ENCODE measurements at regions not wholly inside any gene's neighbourhood (a gene's known extent, or its start where the extent isn't known, plus 50 kb on each side); places are given as distances from the start of the nearest gene placed in this dataset.
"Not testable (repeated sequence)": the region's sequence is repeated elsewhere in the genome, so short reads cannot be mapped to it uniquely, and the experiment has no call there.

- in situ Hi-C loops (cut with HindIII; ENCODE audit: low pct_ligation_motif_present, low pct_unique_long_range_greater_than_20kb, low sequenced_read_pairs), result no loop called here
- DNase-seq, result peak; percentile 4
Measured at GRCh38 chrX:79524642-79525041, 157.5 kb upstream of the ITM2A start.

DNA sequence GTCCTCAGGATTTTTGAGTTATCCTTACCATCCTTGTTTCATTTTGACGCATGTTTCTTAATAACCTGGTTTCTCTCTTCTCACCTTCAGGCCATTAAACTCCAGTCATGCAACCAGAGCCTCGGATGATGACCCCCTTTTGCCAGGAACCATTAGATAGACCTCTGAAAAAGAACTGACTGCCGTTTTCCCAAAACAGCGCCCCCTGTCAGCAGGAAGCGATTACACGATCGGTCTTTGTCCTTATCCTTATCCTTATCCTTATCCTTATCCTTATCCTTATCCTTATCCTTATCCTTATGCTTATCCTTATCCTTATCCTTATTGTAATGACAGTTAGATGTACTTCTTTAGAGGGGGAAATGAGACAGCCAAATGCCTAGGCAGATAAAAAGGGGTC is 148.4 kb upstream of the ITM2A start:
- no peak for DNase-seq
- in situ Hi-C loops (cut with HindIII; ENCODE audit: low pct_ligation_motif_present, low pct_unique_long_range_greater_than_20kb, low sequenced_read_pairs), result no loop called here

DNA sequence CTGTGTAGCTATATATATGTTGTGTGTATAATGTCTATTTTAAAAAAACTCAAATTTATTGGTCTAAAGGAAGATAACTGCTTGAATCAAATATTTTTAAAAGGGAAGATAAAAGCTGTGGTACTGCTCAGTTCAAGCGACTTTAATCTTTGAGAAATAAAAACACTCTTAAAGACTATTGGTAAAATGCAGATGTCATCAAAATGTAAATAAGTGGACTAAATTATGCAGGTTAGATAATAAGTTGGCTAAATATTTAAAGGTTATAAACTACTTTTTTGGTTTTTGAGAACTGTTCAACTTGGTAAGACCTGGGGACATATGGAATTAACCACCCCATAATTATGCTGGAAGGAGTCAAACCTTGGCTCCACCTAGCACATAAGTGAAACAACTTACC is 144.7 kb upstream of the ITM2A start:
- in situ Hi-C loops (cut with HindIII; ENCODE audit: low pct_ligation_motif_present, low pct_unique_long_range_greater_than_20kb, low sequenced_read_pairs), result no loop called here
- DNase-seq, result no peak

DNA sequence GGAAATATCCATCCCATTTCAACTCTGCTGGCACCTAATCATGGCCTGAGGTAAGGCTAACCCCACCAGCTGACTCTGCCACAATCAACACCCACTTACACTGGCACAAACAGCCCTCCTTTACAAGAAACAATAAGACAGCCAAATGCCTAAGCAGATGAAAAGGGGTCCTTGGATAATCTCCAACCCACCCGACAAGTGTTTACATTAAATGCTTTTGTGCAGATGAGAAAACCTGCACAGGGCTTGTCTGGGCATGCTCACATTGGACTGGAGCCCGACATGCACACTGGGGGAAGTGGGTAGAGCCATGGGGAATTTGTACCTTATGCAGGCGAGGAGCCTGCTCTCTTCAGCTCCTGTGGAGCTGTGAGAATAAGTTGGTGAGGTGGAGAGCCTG is 138.9 kb upstream of the ITM2A start:
- in situ Hi-C loops (cut with HindIII; ENCODE audit: low pct_ligation_motif_present, low pct_unique_long_range_greater_than_20kb, low sequenced_read_pairs), result no loop called here
- no peak for DNase-seq

GRCh38 chrX:79482686-79483085 is 115.6 kb upstream of the ITM2A start:
- in situ Hi-C loops (cut with HindIII; ENCODE audit: low pct_ligation_motif_present, low pct_unique_long_range_greater_than_20kb, low sequenced_read_pairs), result no loop called here
- no peak for DNase-seq

GRCh38 chrX:79477691-79478090 is 110.6 kb upstream of the ITM2A start:
- in situ Hi-C loops (cut with HindIII; ENCODE audit: low pct_ligation_motif_present, low pct_unique_long_range_greater_than_20kb, low sequenced_read_pairs), result no loop called here
- peak; percentile 5 for DNase-seq

DNA sequence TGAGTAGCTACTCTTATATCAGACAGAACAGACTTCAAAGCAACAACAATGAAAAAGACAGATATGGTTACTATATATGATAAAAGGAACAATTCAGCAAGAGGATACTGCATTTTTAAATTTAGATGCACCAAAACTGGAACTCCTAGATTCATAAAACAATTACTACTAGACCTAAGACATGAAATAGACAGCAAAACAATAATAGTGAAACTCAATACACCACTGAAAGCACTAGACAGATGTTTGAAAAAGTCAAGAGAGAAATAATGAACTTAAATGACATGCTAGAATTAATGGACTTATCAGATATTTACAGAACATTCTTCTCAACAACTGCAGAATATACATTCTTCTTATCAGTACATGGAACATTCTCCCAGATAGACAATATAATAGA is 99.5 kb upstream of the ITM2A start:
- DNase-seq, result no peak
- in situ Hi-C loops (cut with HindIII; ENCODE audit: low pct_ligation_motif_present, low pct_unique_long_range_greater_than_20kb, low sequenced_read_pairs), result no loop called here

- no peak for DNase-seq
- in situ Hi-C loops (cut with HindIII; ENCODE audit: low pct_ligation_motif_present, low pct_unique_long_range_greater_than_20kb, low sequenced_read_pairs), result no loop called here
Measured at GRCh38 chrX:79462458-79462857, 95.3 kb upstream of the ITM2A start.

DNA sequence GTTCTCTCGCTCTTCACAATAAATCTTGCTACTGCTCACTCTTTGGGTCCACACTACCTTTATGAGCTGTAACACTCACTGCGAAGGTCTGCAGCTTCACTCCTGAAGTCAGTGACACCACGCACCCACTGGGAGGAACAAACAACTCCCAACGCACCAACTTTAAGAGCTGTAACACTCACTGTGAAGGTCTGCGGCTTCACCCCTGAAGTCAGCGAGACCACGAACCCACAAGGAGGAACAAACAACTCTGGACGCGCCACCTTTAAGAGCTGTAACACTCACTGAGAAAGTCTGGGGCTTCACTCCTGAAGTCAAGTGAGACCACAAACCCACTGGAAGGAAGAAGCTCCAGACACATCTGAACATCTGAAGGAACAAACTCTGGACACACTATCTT is 89.5 kb upstream of the ITM2A start:
- in situ Hi-C loops (cut with HindIII; ENCODE audit: low pct_ligation_motif_present, low pct_unique_long_range_greater_than_20kb, low sequenced_read_pairs), result not testable (repeated sequence)

DNA sequence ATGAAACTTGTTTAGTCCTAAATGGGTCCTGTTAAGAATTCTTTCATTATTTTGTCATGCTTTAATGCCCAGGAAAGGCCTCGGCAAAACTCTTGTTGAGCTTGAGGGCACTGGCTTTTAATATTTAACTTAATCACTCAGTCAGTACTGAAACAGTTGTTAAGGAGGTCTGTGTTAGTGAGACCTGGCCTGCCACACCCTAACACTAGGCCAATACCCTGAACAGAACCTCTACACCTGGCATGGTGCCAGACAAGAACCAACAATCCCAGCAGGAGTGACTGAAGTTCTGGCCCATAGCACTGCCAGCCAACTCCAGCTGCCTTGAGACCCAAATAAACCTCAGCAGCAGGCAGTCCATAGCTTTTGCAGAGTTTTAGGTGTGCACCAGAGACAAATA is 85.7 kb upstream of the ITM2A start:
- in situ Hi-C loops (cut with HindIII; ENCODE audit: low pct_ligation_motif_present, low pct_unique_long_range_greater_than_20kb, low sequenced_read_pairs), result no loop called here

More for the DNA sequence above, 89.5 kb upstream of the ITM2A start:
- not testable (repeated sequence) for DNase-seq

DNA sequence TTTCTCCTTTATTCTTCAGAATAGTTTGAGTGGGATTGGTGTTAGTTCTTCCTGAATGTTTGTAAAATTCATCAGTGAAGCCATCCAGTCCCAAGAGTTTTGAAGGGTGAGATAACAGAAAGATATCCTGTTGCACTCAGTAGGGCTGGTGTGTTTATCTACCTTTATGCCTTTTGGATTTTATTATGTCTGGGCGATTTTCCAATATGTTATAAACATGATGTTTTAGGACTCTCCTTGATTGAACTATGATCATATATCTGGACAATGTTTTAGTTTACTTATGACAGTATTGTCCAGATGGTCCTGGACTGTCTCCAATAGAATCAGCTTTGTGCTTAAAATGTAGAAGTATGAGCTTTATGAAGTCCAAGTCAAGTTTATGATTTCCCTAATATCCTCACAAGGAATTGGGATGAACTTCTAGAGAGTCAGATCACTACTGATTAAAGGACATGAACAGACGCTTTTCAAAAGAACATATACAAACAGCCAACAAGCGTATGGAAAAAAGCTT is 77.6 kb upstream of the ITM2A start:
- in situ Hi-C loops (cut with HindIII; ENCODE audit: low pct_ligation_motif_present, low pct_unique_long_range_greater_than_20kb, low sequenced_read_pairs), result no loop called here
- DNase-seq, result no peak

More for the DNA sequence above, 85.7 kb upstream of the ITM2A start:
- no peak for DNase-seq

- DNase-seq, result no peak
- in situ Hi-C loops (cut with HindIII; ENCODE audit: low pct_ligation_motif_present, low pct_unique_long_range_greater_than_20kb, low sequenced_read_pairs), result no loop called here
Measured at GRCh38 chrX:79443121-79443520, 76.0 kb upstream of the ITM2A start.

DNA sequence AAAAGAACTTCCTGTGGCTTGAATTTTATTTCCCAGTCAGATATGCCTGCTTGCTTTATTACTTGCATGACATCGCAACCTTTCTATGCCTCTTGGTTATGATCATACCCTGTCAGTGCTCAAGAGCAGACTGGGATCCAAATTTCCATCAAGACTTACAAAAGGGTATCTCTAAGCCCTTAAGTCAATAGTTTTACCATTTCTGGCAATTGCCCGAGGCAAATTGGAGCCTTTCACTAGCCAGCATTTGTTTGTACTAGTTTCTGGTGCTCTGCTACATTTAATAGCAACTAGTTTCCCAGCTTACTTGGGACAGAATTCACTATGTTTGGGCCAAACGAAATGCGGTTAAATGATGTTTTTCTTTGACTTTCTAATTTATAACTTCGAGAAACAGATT is 73.2 kb upstream of the ITM2A start:
- no peak for DNase-seq
- in situ Hi-C loops (cut with HindIII; ENCODE audit: low pct_ligation_motif_present, low pct_unique_long_range_greater_than_20kb, low sequenced_read_pairs), result no loop called here
